Parathyroid adenoma (tissue), 2 donors: ENCODE measurements at regions not wholly inside any gene's neighbourhood (a gene's known extent, or its start where the extent isn't known, plus 50 kb on each side); places are given as distances from the start of the nearest gene placed in this dataset.

Experiments used
- H2AFZ ChIP-seq: fragments of 300-600 bp; sonication (generic); one replicate; pipeline ENCODE4 v1.7.0; 2017; ENCODE audit warnings: antibody characterized with exemption, mild to moderate bottlenecking
- H3K27ac ChIP-seq: fragments of 300-600 bp; sonication (generic); one replicate; pipeline ENCODE4 v1.7.0; 2017
- H3K27me3 ChIP-seq: fragments of 300-600 bp; sonication (generic); one replicate; pipeline ENCODE4 v1.7.0; 2017; ENCODE audit warnings: low read length; ENCODE audit not compliant: control insufficient read depth, insufficient read depth
- H3K36me3 ChIP-seq: fragments of 300-600 bp; sonication (generic); one replicate; pipeline ENCODE4 v1.7.0; 2017; ENCODE audit warnings: low read length; ENCODE audit not compliant: control insufficient read depth, insufficient read depth
- H3K4me1 ChIP-seq: fragments of 300-600 bp; sonication (generic); one replicate; pipeline ENCODE4 v1.7.0; 2017; ENCODE audit warnings: control low read depth
- H3K4me2 ChIP-seq: fragments of 300-600 bp; sonication (generic); one replicate; pipeline ENCODE4 v1.7.0; 2017; ENCODE audit warnings: low read length
- H3K4me3 ChIP-seq: fragments of 300-600 bp; sonication (generic); one replicate; pipeline ENCODE4 v1.7.0; 2017; ENCODE audit warnings: low read depth, low read length
- H3K79me2 ChIP-seq: fragments of 300-600 bp; sonication (generic); one replicate; pipeline ENCODE4 v1.7.0; 2017; ENCODE audit warnings: control low read depth
- H3K9ac ChIP-seq: fragments of 300-600 bp; sonication (generic); one replicate; pipeline ENCODE4 v1.7.0; 2017; ENCODE audit warnings: mild to moderate bottlenecking
- H3K9me3 ChIP-seq: fragments of 300-600 bp; sonication (generic); one replicate; pipeline ENCODE4 v1.7.0; 2017; ENCODE audit warnings: low read length; ENCODE audit not compliant: control insufficient read depth
- TF ChIP-seq, protein P1 (sequence below): fragments of 300-600 bp; sonication (generic); IDR thresholded peaks from one replicate; pipeline ENCODE4 v1.7.0; 2017; ENCODE audit warnings: antibody characterized with exemption, mild to moderate bottlenecking
- donor health status: primary hyperparathyroidism.

DNA sequence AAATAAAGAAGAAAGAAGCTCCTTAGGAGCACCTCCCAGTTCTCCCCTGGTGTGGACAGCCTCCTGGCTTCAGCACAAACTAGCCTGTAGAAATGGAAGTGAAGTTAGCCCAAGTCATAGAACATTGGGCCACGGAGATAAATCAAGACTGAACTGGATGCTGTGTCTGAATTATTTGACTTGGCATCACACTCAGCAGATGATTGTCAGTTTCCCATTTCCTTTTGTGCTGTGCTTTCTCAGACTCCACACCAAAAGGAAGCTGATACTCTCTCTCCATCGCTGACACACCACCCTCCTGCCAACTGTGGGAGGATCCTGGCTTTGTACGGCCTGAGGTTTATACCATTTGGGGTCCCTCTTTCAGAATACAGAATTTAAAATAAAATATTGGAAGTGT lies 209.8 kb downstream of the TFAP2A start:
- no peak overlapping the region for H3K4me2 ChIP-seq
- no peaks in the 10 kb centered on the region for H3K4me1 ChIP-seq
- H3K4me3 ChIP-seq = no peak overlapping the region
- no peaks in the 10 kb centered on the region for H3K9me3 ChIP-seq
- TF ChIP-seq, protein P1, sequence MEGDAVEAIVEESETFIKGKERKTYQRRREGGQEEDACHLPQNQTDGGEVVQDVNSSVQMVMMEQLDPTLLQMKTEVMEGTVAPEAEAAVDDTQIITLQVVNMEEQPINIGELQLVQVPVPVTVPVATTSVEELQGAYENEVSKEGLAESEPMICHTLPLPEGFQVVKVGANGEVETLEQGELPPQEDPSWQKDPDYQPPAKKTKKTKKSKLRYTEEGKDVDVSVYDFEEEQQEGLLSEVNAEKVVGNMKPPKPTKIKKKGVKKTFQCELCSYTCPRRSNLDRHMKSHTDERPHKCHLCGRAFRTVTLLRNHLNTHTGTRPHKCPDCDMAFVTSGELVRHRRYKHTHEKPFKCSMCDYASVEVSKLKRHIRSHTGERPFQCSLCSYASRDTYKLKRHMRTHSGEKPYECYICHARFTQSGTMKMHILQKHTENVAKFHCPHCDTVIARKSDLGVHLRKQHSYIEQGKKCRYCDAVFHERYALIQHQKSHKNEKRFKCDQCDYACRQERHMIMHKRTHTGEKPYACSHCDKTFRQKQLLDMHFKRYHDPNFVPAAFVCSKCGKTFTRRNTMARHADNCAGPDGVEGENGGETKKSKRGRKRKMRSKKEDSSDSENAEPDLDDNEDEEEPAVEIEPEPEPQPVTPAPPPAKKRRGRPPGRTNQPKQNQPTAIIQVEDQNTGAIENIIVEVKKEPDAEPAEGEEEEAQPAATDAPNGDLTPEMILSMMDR = no peak
- no peak overlapping the region for H3K9ac ChIP-seq
- H3K79me2 ChIP-seq = no peaks in the 10 kb centered on the region
- no peaks in the 10 kb centered on the region for H3K36me3 ChIP-seq
- no peak overlapping the region for H3K27ac ChIP-seq
- no peak overlapping the region for H2AFZ ChIP-seq
- no peaks in the 10 kb centered on the region for H3K27me3 ChIP-seq

DNA sequence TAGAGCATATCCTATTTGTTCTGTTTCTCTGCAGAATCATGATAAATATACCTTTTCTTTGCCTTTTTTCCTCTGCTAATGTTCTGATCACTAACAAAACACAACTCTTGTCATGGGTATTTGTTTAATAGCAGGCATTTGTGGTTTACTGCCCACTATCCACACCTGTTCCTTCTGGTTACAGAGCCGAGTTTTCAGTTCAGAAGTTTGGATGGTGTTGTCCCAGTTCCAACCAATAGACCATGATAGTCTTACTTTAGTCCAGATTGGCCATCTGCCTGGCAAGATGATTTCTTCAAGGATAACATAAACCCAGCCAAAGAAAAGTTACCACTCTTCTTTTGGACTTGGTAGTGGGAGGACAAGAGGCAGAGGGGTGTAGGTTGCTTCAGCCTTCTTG lies 211.2 kb downstream of the TFAP2A start:
- H3K4me1 ChIP-seq = no peaks in the 10 kb centered on the region
- H3K9ac ChIP-seq = no peak overlapping the region
- TF ChIP-seq, protein P1 = no peak
- H3K4me3 ChIP-seq = no peak overlapping the region
- H3K79me2 ChIP-seq = no peaks in the 10 kb centered on the region
- no peak overlapping the region for H3K27ac ChIP-seq
- no peak overlapping the region for H3K4me2 ChIP-seq
- H3K9me3 ChIP-seq = no peaks in the 10 kb centered on the region
- no peak overlapping the region for H2AFZ ChIP-seq
- H3K36me3 ChIP-seq = no peaks in the 10 kb centered on the region
- no peaks in the 10 kb centered on the region for H3K27me3 ChIP-seq

DNA sequence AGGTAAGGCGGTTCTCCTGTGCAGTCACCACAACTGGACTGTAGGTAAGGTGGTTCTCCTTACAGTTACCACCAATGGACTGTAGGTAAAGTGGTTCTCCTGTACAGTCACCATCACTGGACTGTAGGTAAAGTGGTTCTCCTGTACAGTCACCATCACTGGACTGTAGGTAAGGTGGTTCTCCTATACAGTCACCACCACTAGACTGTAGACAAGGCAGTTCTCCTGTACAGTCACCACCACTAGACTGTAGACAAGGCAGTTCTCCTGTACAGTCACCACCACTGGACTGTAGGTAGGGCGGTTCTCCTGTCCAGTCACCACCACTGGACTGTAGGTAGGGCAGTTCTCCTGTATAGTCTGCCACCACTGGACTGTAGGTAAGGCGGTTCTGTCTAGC lies 212.3 kb downstream of the TFAP2A start:
- no peaks in the 10 kb centered on the region for H3K36me3 ChIP-seq

DNA sequence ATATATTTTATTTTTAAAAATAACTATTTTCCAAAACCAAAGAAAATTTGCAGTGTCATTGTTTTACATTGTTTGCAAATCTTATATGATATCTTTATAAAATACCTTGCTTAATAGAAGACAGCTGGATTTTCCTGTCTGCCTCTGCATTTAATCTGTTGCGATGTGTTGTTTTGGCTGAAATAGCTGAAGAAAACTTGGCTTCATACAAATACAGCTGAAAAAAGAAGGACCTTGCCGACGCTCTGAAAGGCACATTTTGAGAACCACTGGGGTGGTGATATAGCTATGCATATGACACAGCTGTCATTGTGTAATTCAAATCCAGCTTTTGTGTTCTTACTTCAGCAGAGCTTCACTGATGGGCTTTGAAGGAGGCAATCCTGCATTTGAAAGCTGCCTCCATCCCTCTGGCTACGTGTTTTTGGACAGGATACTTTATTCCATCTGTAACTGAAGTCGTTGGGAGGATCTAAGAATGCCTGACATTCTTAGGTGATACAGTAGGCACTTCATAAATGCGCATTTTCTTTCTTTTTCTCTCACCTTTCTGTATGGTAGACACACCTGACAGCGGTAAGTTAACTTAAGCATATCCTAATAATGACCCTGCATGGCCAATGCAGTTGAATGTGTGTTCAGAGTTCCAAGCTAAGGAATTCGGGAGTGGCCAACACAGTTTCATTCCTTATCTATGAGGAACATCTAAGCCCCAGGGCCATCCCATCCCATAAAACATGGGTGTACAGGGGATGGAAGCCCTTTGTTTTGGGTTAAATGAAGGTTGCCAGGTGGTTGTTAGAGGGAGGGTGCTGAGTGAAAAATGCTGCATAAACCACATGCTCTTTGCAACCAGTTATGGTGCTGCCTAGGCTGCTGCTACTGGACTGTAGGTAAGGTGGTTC lies 213.0 kb downstream of the TFAP2A start:
- H3K4me2 ChIP-seq = no peak overlapping the region
- H3K9me3 ChIP-seq = no peaks in the 10 kb centered on the region
- no peaks in the 10 kb centered on the region for H3K36me3 ChIP-seq
- H3K4me1 ChIP-seq = no peaks in the 10 kb centered on the region
- no peaks in the 10 kb centered on the region for H3K79me2 ChIP-seq
- H3K27me3 ChIP-seq = no peaks in the 10 kb centered on the region
- no peak overlapping the region for H3K4me3 ChIP-seq
- no peak overlapping the region for H3K27ac ChIP-seq
- H2AFZ ChIP-seq = no peak overlapping the region
- H3K9ac ChIP-seq = no peak overlapping the region
- TF ChIP-seq, protein P1 = no peak

More for the DNA sequence above, 212.3 kb downstream of the TFAP2A start:
- Histone ChIP-seq H3K27ac (no peak overlapping the region), H3K9me3 (no peaks in the 10 kb centered on the region), H3K4me2 (no peak overlapping the region), H3K4me3 (no peak overlapping the region), H3K9ac (no peak overlapping the region), H3K79me2 (no peaks in the 10 kb centered on the region), H3K27me3 (no peaks in the 10 kb centered on the region), H3K4me1 (no peaks in the 10 kb centered on the region), H2AFZ (no peak overlapping the region)
- TF ChIP-seq, protein P1 = no peak

DNA sequence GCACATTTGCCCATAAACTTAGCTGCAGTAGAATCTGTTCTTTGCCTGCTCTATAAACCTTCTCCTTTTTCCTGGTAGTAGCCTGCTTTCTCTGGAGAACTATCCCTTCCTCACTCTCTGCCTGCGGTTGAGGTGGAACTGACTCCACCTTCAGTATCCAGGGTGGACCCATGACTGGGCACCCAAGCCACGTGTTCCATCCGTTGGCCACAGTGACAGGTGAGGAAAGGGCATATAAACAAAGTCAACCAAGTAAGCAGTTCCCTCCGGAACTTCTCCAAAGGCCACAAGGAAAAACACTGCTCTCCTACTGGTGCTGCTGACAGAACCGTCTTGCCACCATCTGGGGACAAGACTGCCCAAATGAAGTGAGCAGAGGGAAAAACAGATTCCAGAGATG lies 218.8 kb downstream of the TFAP2A start:
- no peak overlapping the region for H3K27ac ChIP-seq
- H3K4me3 ChIP-seq = no peak overlapping the region
- no peak overlapping the region for H2AFZ ChIP-seq
- H3K9ac ChIP-seq = no peak overlapping the region
- H3K9me3 ChIP-seq = no peaks in the 10 kb centered on the region
- no peaks in the 10 kb centered on the region for H3K27me3 ChIP-seq
- no peaks in the 10 kb centered on the region for H3K36me3 ChIP-seq
- TF ChIP-seq, protein P1 = no peak
- H3K4me1 ChIP-seq = no peaks in the 10 kb centered on the region
- H3K4me2 ChIP-seq = no peak overlapping the region
- no peaks in the 10 kb centered on the region for H3K79me2 ChIP-seq
